Type B pancreatic cell (in vitro differentiated cells): ENCODE measurements at regions not wholly inside any gene's neighbourhood (a gene's known extent, or its start where the extent isn't known, plus 50 kb on each side); places are given as distances from the start of the nearest gene placed in this dataset.

ENCODE experiments used
- DNase-seq: peaks from one replicate; pipeline ENCODE4 v3.0.0; 2021; ENCODE audit warnings: mixed read lengths; ENCODE audit not compliant: unreplicated experiment; ENCODE audit errors: extremely low spot score
- H3K27ac Mint-ChIP-seq: 2 replicates; pipeline ENCODE4 v1.8.0; 2021; ENCODE audit warnings: mild to moderate bottlenecking, mixed read lengths
- H3K27me3 Mint-ChIP-seq: 2 replicates; pipeline ENCODE4 v1.8.0; 2021; ENCODE audit warnings: mixed read lengths
- H3K36me3 Mint-ChIP-seq: 2 replicates; pipeline ENCODE4 v1.8.0; 2021; ENCODE audit warnings: mixed read lengths
- H3K4me1 Mint-ChIP-seq: one replicate; pipeline ENCODE4 v1.8.0; 2021; ENCODE audit warnings: mixed read lengths; ENCODE audit not compliant: unreplicated experiment
- H3K4me3 Mint-ChIP-seq: 2 replicates; pipeline ENCODE4 v1.8.0; 2021; ENCODE audit warnings: mild to moderate bottlenecking, mixed read lengths
- H3K9me3 Mint-ChIP-seq: 2 replicates; pipeline ENCODE4 v1.8.0; 2021; ENCODE audit warnings: mixed read lengths
- CTCF ChIP-seq: fragments of 200-600 bp; sonication (generic); conservative IDR thresholded peaks from 2 replicates; pipeline ENCODE4 v1.5.0; 2021; ENCODE audit warnings: antibody characterized with exemption, mild to moderate bottlenecking

GRCh38 chr5:156147261-156147943, 179.6 kb upstream of the SGCD start:
- TF ChIP-seq CTCF: no peak
- Mint-ChIP-seq H3K36me3 (no peaks in the 10 kb centered on the region), H3K4me3 (no peak overlapping the region), H3K27me3 (no peaks in the 10 kb centered on the region), H3K9me3 (peaks cover 3% of the 10 kb centered on the region), H3K4me1 (no peaks in the 10 kb centered on the region), H3K27ac (no peak overlapping the region)
- DNase-seq: no peak

GRCh38 chr5:156147944-156148285, 179.0 kb upstream of the SGCD start:
- TF ChIP-seq CTCF: no peak
- Mint-ChIP-seq H3K4me1 (no peaks in the 10 kb centered on the region), H3K36me3 (no peaks in the 10 kb centered on the region), H3K27ac (no peak overlapping the region), H3K9me3 (no peaks in the 10 kb centered on the region), H3K4me3 (no peak overlapping the region), H3K27me3 (no peaks in the 10 kb centered on the region)
- DNase-seq: no peak

- no peaks in the 10 kb centered on the region for H3K27me3 Mint-ChIP-seq
- no peak for TF ChIP-seq CTCF
- no peaks in the 10 kb centered on the region for H3K36me3 Mint-ChIP-seq
- no peaks in the 10 kb centered on the region for H3K9me3 Mint-ChIP-seq
- no peak overlapping the region for H3K27ac Mint-ChIP-seq
- H3K4me3 Mint-ChIP-seq: no peak overlapping the region
- H3K4me1 Mint-ChIP-seq: no peaks in the 10 kb centered on the region
- no peak for DNase-seq
These were observed 178.7 kb upstream of the SGCD start for GRCh38 chr5:156148301-156148700.

- Mint-ChIP-seq H3K27me3 (no peaks in the 10 kb centered on the region), H3K27ac (no peak overlapping the region), H3K4me1 (no peaks in the 10 kb centered on the region), H3K9me3 (no peaks in the 10 kb centered on the region), H3K4me3 (no peak overlapping the region), H3K36me3 (no peaks in the 10 kb centered on the region)
- no peak for DNase-seq
- no peak for TF ChIP-seq CTCF
These were observed 177.8 kb upstream of the SGCD start for GRCh38 chr5:156149213-156149612.

- no peak for DNase-seq
- H3K36me3 Mint-ChIP-seq: no peaks in the 10 kb centered on the region
- no peaks in the 10 kb centered on the region for H3K9me3 Mint-ChIP-seq
- H3K27me3 Mint-ChIP-seq: no peaks in the 10 kb centered on the region
- no peak overlapping the region for H3K4me3 Mint-ChIP-seq
- peaks cover 6% of the 10 kb centered on the region for H3K4me1 Mint-ChIP-seq
- no peak overlapping the region for H3K27ac Mint-ChIP-seq
- TF ChIP-seq CTCF: no peak
These were observed 173.4 kb upstream of the SGCD start for GRCh38 chr5:156153602-156154001.

GRCh38 chr5:156154757-156155156, 172.2 kb upstream of the SGCD start:
- Mint-ChIP-seq H3K36me3 (no peaks in the 10 kb centered on the region), H3K4me1 (peaks cover 6% of the 10 kb centered on the region), H3K4me3 (no peak overlapping the region), H3K27me3 (no peaks in the 10 kb centered on the region), H3K9me3 (no peaks in the 10 kb centered on the region), H3K27ac (no peak overlapping the region)
- no peak for DNase-seq
- TF ChIP-seq CTCF: no peak
